HG03342 (cell line): ENCODE measurements at regions not wholly inside any gene's neighbourhood (a gene's known extent, or its start where the extent isn't known, plus 50 kb on each side); places are given as distances from the start of the nearest gene placed in this dataset.
"Not testable (repeated sequence)": the region's sequence is repeated elsewhere in the genome, so short reads cannot be mapped to it uniquely, and the experiment has no call there.

Experiments used
- ATAC-seq: cut with Tn5 transposase; IDR thresholded peaks from one replicate; pipeline ENCODE4 v1.9.1; 2021; ENCODE audit warnings: mild to moderate bottlenecking, moderate library complexity; ENCODE audit not compliant: unreplicated experiment

- ATAC-seq: no peak
These were observed 135.7 kb downstream of the EHF start for GRCh38 chr11:34756591-34756990.

DNA sequence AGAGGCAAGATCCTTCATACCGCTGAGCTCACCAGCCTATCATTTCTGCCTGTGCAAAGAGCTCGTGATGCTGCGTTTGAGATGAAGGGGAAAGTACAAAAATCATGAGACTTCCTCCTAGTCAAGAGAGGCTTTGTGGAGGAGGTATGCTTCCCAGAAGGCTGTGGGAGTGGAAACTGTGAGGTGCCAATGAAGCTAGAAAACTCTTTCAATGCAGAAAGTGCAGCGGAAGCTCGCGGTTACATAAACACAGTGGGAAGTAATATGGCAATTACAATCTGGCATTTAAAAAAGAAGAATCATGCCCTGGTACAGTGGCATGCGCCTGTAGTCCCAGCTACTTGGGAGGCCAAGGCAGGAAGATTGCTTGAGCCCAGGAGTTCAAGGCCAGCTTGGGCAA, 134.8 kb downstream of the EHF start:
- ATAC-seq: no peak

GRCh38 chr11:34754171-34754823, 133.4 kb downstream of the EHF start:
- ATAC-seq: no peak

DNA sequence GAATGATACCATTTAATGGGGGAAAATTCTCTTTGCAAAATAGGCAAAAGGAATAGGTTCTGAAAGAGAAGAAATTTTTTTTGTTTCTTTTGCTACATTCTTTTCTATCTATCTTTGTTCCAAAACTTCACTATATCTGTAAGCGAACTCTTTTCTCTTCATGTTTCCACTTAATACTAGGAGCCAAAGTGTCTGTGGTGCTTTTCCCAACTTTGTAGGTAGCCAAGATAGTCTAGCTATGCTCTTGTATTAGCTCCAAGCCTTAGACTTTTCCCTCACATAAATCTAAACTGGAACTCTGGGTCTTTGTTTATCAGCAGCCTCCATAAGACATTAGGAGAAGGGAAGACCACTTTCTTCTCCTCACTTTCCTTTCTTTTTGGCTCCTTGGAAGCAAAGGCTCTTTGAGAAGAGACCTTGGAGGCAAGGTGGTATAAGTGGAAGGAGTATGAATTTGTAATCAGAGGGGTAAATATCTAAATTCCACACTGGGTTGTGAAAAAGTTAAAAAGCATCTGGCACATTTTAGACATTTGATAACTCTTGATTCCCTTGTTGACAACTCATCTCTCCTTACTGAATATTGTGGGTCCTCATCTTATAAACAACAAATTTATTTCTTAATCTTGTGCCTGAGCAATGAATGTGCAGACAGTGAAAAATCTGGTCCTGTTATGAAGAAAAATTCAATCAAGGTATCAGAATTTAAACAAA, 130.0 kb downstream of the EHF start:
- ATAC-seq: no peak

GRCh38 chr11:34749666-34750659, 129.1 kb downstream of the EHF start:
- no peak for ATAC-seq

- ATAC-seq: no peak
These were observed 127.1 kb downstream of the EHF start for GRCh38 chr11:34748036-34748435.

GRCh38 chr11:34747251-34747650, 126.4 kb downstream of the EHF start:
- ATAC-seq: no peak

DNA sequence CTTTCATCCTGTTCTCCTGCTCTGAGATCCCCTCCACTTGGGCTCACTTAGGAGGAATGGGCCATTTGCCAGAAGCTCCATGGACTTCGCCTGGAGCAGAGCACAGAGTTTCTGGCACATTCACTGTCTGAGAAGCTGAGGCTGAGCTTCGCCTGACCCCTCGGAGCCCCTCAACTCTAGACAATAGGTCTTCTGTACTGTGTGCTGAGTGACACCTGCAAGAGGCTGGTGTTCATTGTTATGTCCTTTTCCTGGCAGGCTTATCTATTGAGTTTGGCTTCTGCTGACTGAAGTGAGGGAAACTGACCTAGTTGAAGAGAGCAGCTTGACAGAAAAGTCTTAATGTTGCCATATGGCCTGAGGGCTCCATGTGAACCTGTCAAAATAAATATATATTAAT, 124.3 kb downstream of the EHF start:
- ATAC-seq: no peak

GRCh38 chr11:34744511-34744910, 123.6 kb downstream of the EHF start:
- no peak for ATAC-seq

DNA sequence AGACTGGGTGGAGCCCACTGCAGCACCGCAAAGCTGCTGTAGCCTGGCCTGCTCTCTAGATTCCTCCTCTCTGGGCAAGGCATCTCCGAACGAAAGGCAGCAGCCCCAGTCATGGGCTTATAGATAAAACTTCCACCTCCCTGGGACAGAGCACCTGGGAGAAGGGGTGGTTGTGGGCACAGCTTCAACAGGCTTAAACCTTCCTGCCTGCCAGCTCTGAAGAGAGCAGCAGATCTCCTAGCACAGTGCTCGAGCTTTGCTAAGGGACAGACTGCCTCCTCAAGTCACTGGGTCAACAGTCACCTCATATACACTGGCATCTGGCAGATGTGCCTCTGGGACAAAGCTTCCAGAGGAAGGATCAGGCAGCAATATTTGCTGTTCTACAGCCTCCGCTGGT, 117.3 kb downstream of the EHF start:
- ATAC-seq: no peak

DNA sequence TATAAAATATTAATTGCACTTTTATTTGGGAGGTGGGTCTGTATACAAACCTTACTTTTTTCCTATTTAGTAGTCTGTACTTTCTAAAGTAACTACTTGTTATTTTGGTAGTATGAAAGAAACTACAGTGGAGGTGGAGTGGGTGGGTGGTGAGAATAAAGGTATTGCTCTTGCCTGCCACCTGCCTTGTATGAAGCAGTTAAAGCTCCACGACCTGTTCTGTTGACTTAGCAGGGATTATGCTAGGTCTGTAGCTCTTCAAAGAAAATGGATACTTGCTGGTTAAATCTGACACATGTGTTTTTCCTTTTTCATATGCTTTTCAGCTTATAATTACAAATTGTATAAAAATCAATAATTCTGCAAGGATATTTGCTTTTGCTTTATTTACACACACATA, 111.9 kb downstream of the EHF start:
- ATAC-seq: no peak

GRCh38 chr11:34731603-34732002, 110.7 kb downstream of the EHF start:
- ATAC-seq: no peak

DNA sequence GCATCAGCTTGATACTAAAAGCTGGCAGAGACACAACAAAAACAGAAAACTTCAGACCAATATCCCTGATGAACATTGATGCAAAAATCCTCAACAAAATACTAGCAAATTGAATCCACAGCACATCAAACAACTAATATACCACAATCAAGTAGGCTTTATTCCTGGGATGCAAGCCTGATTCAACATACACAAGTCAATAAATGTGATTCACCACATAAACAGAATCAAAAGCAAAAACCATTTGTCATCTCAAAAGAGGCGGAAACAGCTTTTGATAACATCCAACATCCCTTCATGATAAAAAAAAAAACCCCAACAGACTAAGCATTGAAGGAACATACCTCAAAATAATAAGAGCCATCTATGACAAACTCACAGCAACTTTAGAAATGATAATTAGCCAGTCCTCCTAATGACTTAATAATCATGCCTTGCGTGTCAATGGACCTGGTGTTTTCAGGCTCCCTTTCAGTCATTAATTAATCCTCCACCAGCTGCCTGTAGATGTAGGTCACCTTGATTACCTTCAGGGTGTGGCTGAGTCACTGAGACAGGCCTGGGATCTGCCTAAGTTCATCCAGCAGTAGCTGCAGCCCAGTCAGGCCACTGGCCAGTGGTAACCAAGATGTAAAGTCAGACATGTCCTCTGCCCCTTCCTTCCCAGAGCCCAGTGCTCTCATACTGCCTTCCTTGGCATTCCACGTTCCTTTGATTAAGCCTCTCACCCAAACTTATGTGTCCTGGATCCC, 109.8 kb downstream of the EHF start:
- ATAC-seq: no peak

DNA sequence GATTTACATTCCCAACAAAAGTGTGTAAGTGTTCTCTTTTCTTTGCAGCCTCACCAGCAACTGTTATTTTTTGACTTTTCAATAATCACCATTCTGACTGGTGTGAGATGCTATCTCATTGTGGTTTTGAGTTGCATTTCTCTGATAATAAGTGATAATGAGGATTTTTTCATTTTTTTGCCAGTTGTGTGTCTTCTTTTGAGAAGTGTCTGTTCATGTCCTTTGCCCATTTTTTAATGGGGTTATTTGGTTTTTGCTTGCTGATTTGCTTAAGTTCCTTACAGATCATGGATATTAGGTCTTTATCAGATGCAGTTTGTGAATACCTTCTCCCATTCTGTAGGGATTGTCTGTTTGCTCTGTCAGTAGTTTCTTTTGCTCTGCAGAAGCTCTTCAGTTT, 107.7 kb downstream of the EHF start:
- no peak for ATAC-seq

- ATAC-seq: no peak
These were observed 106.4 kb downstream of the EHF start for GRCh38 chr11:34727228-34727737.

DNA sequence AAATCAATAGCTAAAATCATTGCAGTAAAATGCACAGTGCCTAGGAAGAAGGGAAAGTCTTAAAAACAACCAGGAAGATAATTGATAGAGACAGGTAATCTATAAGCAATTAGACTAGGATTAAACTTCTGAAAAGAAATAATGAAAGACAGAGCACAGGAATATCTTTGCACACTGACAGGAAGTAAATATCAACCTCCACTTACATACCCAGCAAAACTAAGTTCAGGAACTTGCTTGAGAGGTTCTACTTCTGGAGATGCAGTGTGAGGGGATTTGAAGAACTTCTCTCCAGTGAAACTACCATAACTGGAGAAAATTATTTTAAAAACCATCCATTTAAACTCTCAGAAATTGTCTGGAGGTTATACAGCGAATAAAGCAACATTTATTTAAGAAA, 104.1 kb downstream of the EHF start:
- no peak for ATAC-seq

DNA sequence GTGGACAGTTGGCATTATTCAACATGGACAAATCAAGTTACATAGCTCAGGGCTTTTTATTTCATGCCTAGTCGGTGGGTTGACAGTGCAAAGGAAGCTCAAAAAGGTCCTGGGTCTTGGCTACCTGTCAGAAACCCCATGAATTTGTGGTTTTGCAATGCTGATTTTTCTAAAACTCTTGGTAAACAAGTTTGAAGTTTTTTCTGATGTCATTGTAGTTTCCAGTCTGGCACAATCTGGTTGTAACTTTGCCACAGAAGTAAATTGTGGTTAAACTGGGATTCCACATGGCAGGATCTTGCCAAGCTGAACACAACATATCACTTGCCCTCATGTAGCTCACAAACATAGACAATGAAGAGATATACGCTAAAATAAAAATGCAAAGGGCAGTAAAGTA, 100.8 kb downstream of the EHF start:
- ATAC-seq: no peak

- ATAC-seq: no peak
These were observed 98.5 kb downstream of the EHF start for GRCh38 chr11:34719303-34719848.

DNA sequence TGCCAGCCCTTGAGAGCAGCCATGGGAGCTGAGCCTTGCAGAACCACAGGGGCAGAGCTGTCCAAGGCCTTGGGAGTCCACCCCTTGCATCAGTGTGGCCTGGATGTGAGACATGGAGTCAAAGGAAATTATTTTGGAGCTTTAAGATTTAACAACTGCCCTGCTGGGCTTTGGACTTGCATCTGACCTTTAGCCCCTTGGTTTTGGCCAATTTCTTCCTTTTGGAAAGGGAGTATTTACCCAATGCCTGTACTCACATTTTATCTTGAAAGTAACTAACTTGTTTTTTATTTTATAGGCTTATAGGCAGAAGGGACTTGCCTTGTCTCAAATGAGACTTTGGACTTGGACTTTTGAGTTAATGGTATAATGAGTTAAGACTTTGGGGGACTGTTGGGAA, 92.7 kb downstream of the EHF start:
- not testable (repeated sequence) for ATAC-seq
